HFFc6 (cell line): ENCODE measurements at regions not wholly inside any gene's neighbourhood (a gene's known extent, or its start where the extent isn't known, plus 50 kb on each side); places are given as distances from the start of the nearest gene placed in this dataset.

Experiments
- DNase-seq: peaks from one replicate; pipeline ENCODE4 v3.0.0-alpha.2; 2018
- H3K27ac Mint-ChIP-seq: 2 replicates; pipeline ENCODE4 v1.8.0; 2020; ENCODE audit warnings: mild to moderate bottlenecking, mixed read lengths
- H3K27me3 Mint-ChIP-seq: 2 replicates; pipeline ENCODE4 v1.8.0; 2021; ENCODE audit warnings: mild to moderate bottlenecking, moderate library complexity, mixed read lengths; ENCODE audit not compliant: insufficient read depth
- H3K36me3 Mint-ChIP-seq: 2 replicates; pipeline ENCODE4 v1.8.0; 2021; ENCODE audit warnings: low read depth, mixed read lengths
- H3K4me1 Mint-ChIP-seq: 2 replicates; pipeline ENCODE4 v1.8.0; 2020; ENCODE audit warnings: low read depth, mixed read lengths
- H3K4me3 Mint-ChIP-seq: 2 replicates; pipeline ENCODE4 v1.8.0; 2020; ENCODE audit warnings: mild to moderate bottlenecking, moderate library complexity, mixed read lengths
- H3K9me3 Mint-ChIP-seq: 2 replicates; pipeline ENCODE4 v1.8.0; 2020; ENCODE audit warnings: mild to moderate bottlenecking, mixed read lengths
- TF ChIP-seq, protein P1 (sequence below): fragments of 200-600 bp; sonication (generic); IDR thresholded peaks from 2 replicates; pipeline ENCODE4 v1.5.0; 2021; ENCODE audit warnings: antibody characterized with exemption, mild to moderate bottlenecking

- TF ChIP-seq, protein P1, sequence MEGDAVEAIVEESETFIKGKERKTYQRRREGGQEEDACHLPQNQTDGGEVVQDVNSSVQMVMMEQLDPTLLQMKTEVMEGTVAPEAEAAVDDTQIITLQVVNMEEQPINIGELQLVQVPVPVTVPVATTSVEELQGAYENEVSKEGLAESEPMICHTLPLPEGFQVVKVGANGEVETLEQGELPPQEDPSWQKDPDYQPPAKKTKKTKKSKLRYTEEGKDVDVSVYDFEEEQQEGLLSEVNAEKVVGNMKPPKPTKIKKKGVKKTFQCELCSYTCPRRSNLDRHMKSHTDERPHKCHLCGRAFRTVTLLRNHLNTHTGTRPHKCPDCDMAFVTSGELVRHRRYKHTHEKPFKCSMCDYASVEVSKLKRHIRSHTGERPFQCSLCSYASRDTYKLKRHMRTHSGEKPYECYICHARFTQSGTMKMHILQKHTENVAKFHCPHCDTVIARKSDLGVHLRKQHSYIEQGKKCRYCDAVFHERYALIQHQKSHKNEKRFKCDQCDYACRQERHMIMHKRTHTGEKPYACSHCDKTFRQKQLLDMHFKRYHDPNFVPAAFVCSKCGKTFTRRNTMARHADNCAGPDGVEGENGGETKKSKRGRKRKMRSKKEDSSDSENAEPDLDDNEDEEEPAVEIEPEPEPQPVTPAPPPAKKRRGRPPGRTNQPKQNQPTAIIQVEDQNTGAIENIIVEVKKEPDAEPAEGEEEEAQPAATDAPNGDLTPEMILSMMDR = no peak
- Mint-ChIP-seq H3K36me3 (no peaks in the 10 kb centered on the region), H3K9me3 (peaks cover 48% of the 10 kb centered on the region), H3K27ac (no peak overlapping the region), H3K27me3 (peaks cover 4% of the 10 kb centered on the region), H3K4me3 (no peak overlapping the region), H3K4me1 (no peaks in the 10 kb centered on the region)
- DNase-seq = no peak
Observed at GRCh38 chr9:105858006-105858690, 163.8 kb downstream of the TMEM38B start.

GRCh38 chr9:105858877-105859276 lies 164.5 kb downstream of the TMEM38B start:
- Mint-ChIP-seq H3K9me3 (peaks cover 50% of the 10 kb centered on the region), H3K36me3 (no peaks in the 10 kb centered on the region), H3K4me1 (no peaks in the 10 kb centered on the region), H3K27ac (no peak overlapping the region), H3K4me3 (no peak overlapping the region), H3K27me3 (peaks cover 4% of the 10 kb centered on the region)
- TF ChIP-seq, protein P1 = no peak
- no peak for DNase-seq

DNA sequence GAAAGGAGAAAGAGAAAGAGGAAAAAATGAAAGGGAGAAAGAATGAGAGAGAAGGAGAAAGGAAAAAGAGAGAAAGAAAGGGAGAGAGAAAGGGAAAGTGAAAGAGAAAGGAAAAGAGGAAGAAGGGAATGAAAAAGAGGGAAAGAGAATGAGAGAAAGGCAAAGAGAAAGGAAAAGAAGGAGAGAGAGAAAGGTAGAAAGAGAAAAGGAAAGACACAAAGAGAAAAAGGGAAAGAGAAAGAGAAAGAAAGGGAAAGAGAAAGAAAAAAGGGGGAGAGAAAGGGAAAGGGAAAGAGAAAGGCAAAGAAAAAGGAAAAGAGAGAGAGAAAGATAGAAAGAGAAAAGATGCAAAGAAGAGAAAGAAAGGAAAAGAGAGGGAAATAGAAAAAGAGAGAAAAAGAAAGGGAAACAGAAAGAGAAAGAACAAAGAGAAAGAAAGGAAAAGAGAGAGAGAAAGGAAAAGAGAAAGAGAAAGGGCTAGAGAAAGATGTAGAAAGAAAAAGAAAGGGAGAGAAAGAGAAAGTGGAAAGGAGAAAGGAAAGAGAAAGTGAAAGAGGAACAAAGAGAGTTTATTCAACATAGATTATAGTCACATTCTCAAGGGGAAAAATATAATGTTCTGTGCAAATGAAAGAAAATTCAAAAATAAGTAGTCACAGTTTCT lies 165.2 kb downstream of the TMEM38B start:
- H3K9me3 Mint-ChIP-seq = peaks cover 50% of the 10 kb centered on the region
- H3K4me3 Mint-ChIP-seq = no peak overlapping the region
- H3K27ac Mint-ChIP-seq = no peak overlapping the region
- no peaks in the 10 kb centered on the region for H3K36me3 Mint-ChIP-seq
- no peak for DNase-seq
- TF ChIP-seq, protein P1 = no peak
- H3K27me3 Mint-ChIP-seq = peaks cover 4% of the 10 kb centered on the region
- no peaks in the 10 kb centered on the region for H3K4me1 Mint-ChIP-seq

- H3K36me3 Mint-ChIP-seq = no peaks in the 10 kb centered on the region
- H3K9me3 Mint-ChIP-seq = peaks cover 52% of the 10 kb centered on the region
- DNase-seq = no peak
- TF ChIP-seq, protein P1 = no peak
- no peak overlapping the region for H3K4me3 Mint-ChIP-seq
- no peaks in the 10 kb centered on the region for H3K4me1 Mint-ChIP-seq
- peaks cover 4% of the 10 kb centered on the region for H3K27me3 Mint-ChIP-seq
- H3K27ac Mint-ChIP-seq = no peak overlapping the region
Observed at GRCh38 chr9:105860516-105860915, 166.2 kb downstream of the TMEM38B start.

DNA sequence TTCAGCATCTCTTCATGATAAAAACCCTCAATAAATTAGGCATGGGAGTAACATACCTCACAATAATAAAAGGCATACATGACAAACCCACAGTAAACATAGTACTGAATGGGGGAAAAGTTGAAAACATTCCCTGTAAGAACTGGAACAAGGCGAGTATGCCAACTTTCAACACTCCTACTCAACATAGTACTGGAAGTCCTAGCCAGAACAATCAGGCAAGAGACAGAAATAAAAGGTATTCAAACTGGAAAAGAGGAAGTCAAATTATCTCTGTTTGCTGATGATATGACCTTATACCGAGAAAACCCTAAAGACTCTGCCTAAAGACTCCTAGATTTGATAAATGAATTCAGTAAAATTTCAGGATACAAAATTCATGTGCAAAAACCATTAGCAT lies 167.6 kb downstream of the TMEM38B start:
- TF ChIP-seq, protein P1 = no peak
- peaks cover 4% of the 10 kb centered on the region; the same call in 1 of the 2 replicates for H3K27me3 Mint-ChIP-seq
- H3K4me1 Mint-ChIP-seq = no peaks in the 10 kb centered on the region
- no peaks in the 10 kb centered on the region for H3K36me3 Mint-ChIP-seq
- H3K27ac Mint-ChIP-seq = no peak overlapping the region
- no peak for DNase-seq
- peaks cover 56% of the 10 kb centered on the region for H3K9me3 Mint-ChIP-seq
- H3K4me3 Mint-ChIP-seq = no peak overlapping the region
